ENCODE measurements at regions not wholly inside any gene's neighbourhood (a gene's known extent, or its start where the extent isn't known, plus 50 kb on each side); places are given as distances from the start of the nearest gene placed in this dataset.
A peak's percentile ranks its signal among the peaks of the same experiment; 100 is the strongest.

DNA sequence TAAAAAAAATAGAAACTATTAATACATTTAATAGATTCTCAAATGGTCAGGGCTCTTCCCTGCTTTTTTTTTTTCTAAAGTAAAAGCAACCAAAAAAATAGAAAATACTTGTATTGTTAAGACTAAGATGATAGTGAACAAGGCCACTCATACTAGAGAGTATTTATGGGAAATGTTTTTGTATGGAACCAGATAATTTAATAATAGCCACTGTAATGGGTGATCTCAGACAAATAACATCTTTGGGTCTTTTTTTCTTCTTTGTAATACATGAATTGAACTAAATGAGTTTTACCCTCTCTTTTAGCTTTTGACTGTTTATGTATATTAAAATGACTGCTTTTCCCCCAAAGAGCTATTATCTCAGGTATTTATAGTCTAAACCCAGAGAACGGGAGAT, 92.1 kb upstream of the ELOVL6 start:
- no peak for TF ChIP-seq CTCF (IDR thresholded peaks at IDR 0.05; ENCODE audit: insufficient read depth, low read depth, low read length, missing control alignments)
- no peak for DNase-seq (ENCODE audit: low read depth)
- no peak overlapping the region for H3K4me3 ChIP-seq (ENCODE audit: low read length)

GRCh38 chr4:110289601-110290100, 91.2 kb upstream of the ELOVL6 start:
- no peak for DNase-seq (ENCODE audit: low read depth)
- no peak for TF ChIP-seq CTCF (IDR thresholded peaks at IDR 0.05; ENCODE audit: insufficient read depth, low read depth, low read length, missing control alignments)
- H3K4me3 ChIP-seq (ENCODE audit: low read length) = no peak overlapping the region

DNA sequence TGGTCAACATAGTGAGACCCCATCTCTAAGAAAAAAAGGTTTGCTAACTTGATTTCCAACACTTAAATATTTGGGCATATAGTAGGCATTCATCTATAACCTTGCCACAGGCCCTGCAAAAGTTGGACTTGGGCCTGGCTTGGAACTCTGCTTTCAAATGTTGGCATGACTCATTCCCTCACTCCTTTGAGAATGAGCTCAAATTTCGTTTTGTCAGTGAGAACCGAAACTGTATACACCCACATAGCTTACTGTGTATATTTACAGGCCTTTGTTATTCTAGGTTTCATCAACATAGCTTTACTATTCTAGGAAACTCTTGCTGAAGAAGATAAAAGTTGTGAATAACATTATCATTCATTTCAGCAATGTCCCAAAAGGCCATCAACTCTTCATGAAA, 88.7 kb upstream of the ELOVL6 start:
- no peak for TF ChIP-seq CTCF (IDR thresholded peaks at IDR 0.05; ENCODE audit: insufficient read depth, low read depth, low read length, missing control alignments)
- no peak overlapping the region for H3K4me3 ChIP-seq (ENCODE audit: low read length)
- DNase-seq (ENCODE audit: low read depth) = peak; percentile 94

GRCh38 chr4:110278127-110278526, 79.7 kb upstream of the ELOVL6 start:
- no peak for TF ChIP-seq CTCF (IDR thresholded peaks at IDR 0.05; ENCODE audit: insufficient read depth, low read depth, low read length, missing control alignments)
- peak; percentile 9 for DNase-seq (ENCODE audit: low read depth)
- H3K4me3 ChIP-seq (ENCODE audit: low read length) = no peak overlapping the region

- H3K4me3 ChIP-seq (ENCODE audit: low read length) = no peak overlapping the region
- peak; percentile 28 for DNase-seq (ENCODE audit: low read depth)
- no peak for TF ChIP-seq CTCF (IDR thresholded peaks at IDR 0.05; ENCODE audit: insufficient read depth, low read depth, low read length, missing control alignments)
These were observed 77.5 kb upstream of the ELOVL6 start for GRCh38 chr4:110275871-110276270.

- no peak for DNase-seq (ENCODE audit: low read depth)
- H3K4me3 ChIP-seq (ENCODE audit: low read length) = no peak overlapping the region
- no peak for TF ChIP-seq CTCF (IDR thresholded peaks at IDR 0.05; ENCODE audit: insufficient read depth, low read depth, low read length, missing control alignments)
These were observed 73.6 kb upstream of the ELOVL6 start for GRCh38 chr4:110271986-110272385.

DNA sequence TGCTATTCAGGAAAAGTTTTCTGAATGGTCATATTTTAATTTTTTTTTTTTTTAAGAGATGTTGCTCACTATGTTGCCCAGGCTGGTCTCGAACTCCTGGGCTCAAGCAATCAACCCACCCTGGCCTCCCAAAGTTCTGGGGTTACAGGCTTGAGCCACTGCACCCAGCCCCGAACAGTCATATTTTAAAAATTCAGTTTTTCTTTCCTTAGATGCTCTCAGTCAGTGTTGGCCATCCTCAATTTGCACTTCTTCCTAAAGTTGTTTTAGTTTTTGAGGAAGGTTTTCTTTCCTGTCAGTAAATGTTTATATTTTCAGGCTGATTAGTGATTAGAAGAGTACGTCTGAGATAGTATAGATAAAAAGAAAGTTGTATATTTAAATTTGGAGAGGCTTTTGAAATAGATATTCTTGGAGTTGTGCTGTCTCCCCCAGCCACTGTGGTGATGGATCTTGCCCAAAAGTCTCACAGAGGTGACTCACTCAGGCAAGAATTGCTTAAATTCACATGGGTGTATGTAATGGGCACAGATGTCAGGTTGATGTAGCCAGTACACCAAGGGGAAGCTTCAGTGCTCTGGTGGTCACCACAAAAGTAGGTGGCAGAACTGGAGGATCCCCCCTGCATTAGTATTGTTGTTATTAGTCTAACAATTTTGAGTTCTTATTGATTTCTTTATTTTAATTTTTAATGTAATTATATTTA, 72.2 kb upstream of the ELOVL6 start:
- no peak overlapping the region for H3K4me3 ChIP-seq (ENCODE audit: low read length)
- TF ChIP-seq CTCF (IDR thresholded peaks at IDR 0.05; ENCODE audit: insufficient read depth, low read depth, low read length, missing control alignments) = no peak
- peak; percentile 47 for DNase-seq (ENCODE audit: low read depth)
